ENCODE measurements at regions not wholly inside any gene's neighbourhood (a gene's known extent, or its start where the extent isn't known, plus 50 kb on each side); places are given as distances from the start of the nearest gene placed in this dataset.
"Not testable (repeated sequence)": the region's sequence is repeated elsewhere in the genome, so short reads cannot be mapped to it uniquely, and the experiment has no call there.

GRCh38 chr5:5751498-5751897, 329.0 kb downstream of the ICE1 start:
- no peaks in the 10 kb centered on the region for H3K4me1 Mint-ChIP-seq
- no peaks in the 10 kb centered on the region for H3K27me3 Mint-ChIP-seq
- no peak overlapping the region for H3K27ac Mint-ChIP-seq
- no peaks in the 10 kb centered on the region for H3K9me3 Mint-ChIP-seq
- H3K4me3 Mint-ChIP-seq = no peak overlapping the region
- H3K36me3 Mint-ChIP-seq = no peaks in the 10 kb centered on the region

GRCh38 chr5:5741418-5741817, 318.9 kb downstream of the ICE1 start:
- Mint-ChIP-seq H3K27me3 (peaks cover 2% of the 10 kb centered on the region), H3K36me3 (no peaks in the 10 kb centered on the region), H3K4me3 (no peak overlapping the region), H3K9me3 (peaks cover 32% of the 10 kb centered on the region), H3K4me1 (no peaks in the 10 kb centered on the region), H3K27ac (no peak overlapping the region)

DNA sequence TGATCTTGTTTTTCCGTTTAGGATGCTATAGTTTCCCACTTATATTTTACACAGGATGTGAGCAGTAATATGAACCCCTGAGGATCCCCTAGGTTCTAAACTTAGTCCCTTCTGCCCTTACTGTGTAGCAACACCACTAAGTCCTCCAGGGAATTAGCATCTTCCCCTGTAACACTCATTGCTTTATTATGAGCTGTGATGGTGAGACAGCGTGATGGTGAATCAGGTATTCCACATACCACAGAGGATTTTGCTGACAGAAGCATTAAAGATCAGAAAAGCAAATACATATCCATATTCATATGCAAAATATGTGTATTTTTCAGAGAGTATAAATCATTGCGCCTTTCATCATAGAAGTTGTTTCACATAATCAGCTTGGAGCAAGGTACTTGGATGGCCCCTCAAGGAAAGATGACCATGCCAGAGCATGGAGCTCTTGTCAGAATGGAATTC, 317.0 kb downstream of the ICE1 start:
- H3K4me1 Mint-ChIP-seq = no peaks in the 10 kb centered on the region
- peaks cover 25% of the 10 kb centered on the region for H3K9me3 Mint-ChIP-seq
- H3K4me3 Mint-ChIP-seq = no peak overlapping the region
- H3K27ac Mint-ChIP-seq = no peak overlapping the region
- peaks cover 6% of the 10 kb centered on the region for H3K27me3 Mint-ChIP-seq
- H3K36me3 Mint-ChIP-seq = no peaks in the 10 kb centered on the region

GRCh38 chr5:5738797-5739489, 316.5 kb downstream of the ICE1 start:
- H3K36me3 Mint-ChIP-seq = no peaks in the 10 kb centered on the region
- H3K4me1 Mint-ChIP-seq = no peaks in the 10 kb centered on the region
- no peak overlapping the region for H3K4me3 Mint-ChIP-seq
- H3K9me3 Mint-ChIP-seq = peaks cover 22% of the 10 kb centered on the region
- H3K27ac Mint-ChIP-seq = no peak overlapping the region
- H3K27me3 Mint-ChIP-seq = peaks cover 6% of the 10 kb centered on the region

DNA sequence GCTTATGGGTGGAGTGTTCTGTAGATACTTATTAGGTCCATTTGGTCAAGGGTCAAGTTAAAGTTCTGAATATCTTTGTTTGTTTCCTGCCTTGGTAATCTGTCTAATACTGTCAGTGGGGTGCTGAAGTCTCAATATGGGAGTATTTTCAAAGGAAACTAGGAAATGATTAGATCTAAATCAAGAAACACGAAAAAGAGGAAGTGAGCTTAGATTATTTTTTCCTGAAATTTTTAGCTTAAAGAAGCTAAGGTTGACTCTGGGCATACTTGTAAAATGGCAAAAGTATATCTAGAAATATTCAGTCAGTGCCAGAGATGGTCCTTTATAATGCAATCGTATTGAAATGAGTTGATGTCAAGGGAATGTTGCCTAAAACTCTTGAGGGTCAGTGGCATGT, 313.5 kb downstream of the ICE1 start:
- no peak overlapping the region for H3K4me3 Mint-ChIP-seq
- H3K4me1 Mint-ChIP-seq = no peaks in the 10 kb centered on the region
- H3K27me3 Mint-ChIP-seq = peaks cover 4% of the 10 kb centered on the region
- H3K36me3 Mint-ChIP-seq = no peaks in the 10 kb centered on the region
- H3K9me3 Mint-ChIP-seq = peaks cover 10% of the 10 kb centered on the region
- no peak overlapping the region for H3K27ac Mint-ChIP-seq

DNA sequence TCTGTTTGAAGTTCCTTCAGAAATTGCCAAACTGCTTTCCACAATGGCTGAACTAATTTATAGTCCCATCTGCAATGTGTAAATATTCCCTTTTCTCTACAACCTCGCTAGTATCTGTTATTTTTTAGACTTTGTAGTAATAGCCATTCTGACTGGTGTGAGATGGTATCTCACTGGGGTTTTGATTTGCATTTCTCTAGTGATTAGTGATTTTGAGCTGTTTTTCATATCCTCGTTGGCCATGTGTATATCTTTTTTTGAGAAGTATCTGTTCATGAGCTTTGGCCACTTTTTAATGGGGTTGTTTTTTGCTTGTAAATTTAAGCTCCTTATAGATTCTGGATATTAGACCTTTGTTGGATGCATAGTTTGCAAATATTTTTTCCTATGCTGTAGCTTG, 310.6 kb downstream of the ICE1 start:
- not testable (repeated sequence) for H3K4me3 Mint-ChIP-seq, H3K27me3 Mint-ChIP-seq, H3K4me1 Mint-ChIP-seq, H3K36me3 Mint-ChIP-seq, H3K27ac Mint-ChIP-seq, H3K9me3 Mint-ChIP-seq

DNA sequence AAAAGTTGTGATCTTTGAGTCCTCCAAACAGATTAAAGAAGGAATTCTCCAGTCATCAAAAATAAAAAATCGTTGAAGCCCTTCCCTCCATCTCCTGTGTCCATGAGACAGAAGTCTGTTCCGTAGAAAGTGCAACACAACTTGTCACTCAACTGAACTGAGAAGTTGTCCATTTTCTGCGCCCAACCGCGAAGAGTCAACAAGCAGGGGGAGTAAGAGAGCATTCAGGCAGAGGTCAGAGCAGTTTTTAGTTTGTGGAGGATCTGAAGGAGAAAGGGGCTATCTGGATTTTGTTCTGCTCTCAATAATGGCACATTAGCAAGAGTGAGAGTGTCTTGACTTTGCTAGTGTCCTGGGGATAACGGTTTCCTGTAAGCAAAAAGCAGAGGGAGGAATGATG, 303.9 kb downstream of the ICE1 start:
- no peaks in the 10 kb centered on the region for H3K4me1 Mint-ChIP-seq
- H3K27ac Mint-ChIP-seq = no peak overlapping the region
- H3K36me3 Mint-ChIP-seq = no peaks in the 10 kb centered on the region
- no peak overlapping the region for H3K4me3 Mint-ChIP-seq
- peaks cover 2% of the 10 kb centered on the region for H3K27me3 Mint-ChIP-seq
- no peaks in the 10 kb centered on the region for H3K9me3 Mint-ChIP-seq

- Mint-ChIP-seq H3K4me1 (no peaks in the 10 kb centered on the region), H3K9me3 (no peaks in the 10 kb centered on the region), H3K36me3 (no peaks in the 10 kb centered on the region), H3K4me3 (no peak overlapping the region), H3K27me3 (peaks cover 2% of the 10 kb centered on the region), H3K27ac (no peak overlapping the region)
Measured at GRCh38 chr5:5721881-5722280, 299.4 kb downstream of the ICE1 start.

DNA sequence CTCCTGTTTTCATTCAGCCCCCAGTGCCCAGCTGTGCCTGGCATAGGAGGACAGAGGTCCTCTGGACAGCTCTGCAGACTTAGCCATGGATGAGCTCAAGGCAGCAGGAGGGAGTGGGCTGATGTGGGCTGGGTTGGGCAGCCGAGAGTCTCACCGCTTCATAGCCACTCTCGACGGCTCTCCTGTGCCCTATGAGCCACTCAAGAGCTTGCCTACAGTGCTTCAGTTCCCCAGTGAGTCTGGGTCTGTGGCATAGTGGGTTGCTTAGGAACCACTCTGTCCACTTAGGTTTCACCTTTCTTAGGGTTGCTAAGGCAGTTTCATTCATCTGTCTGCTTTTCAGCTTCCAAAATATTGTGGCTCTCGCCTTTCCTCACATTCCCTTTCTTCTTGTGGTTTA, 296.8 kb downstream of the ICE1 start:
- no peaks in the 10 kb centered on the region for H3K4me1 Mint-ChIP-seq
- no peaks in the 10 kb centered on the region for H3K36me3 Mint-ChIP-seq
- H3K27ac Mint-ChIP-seq = no peak overlapping the region
- no peaks in the 10 kb centered on the region for H3K27me3 Mint-ChIP-seq
- no peak overlapping the region for H3K4me3 Mint-ChIP-seq
- no peaks in the 10 kb centered on the region for H3K9me3 Mint-ChIP-seq

DNA sequence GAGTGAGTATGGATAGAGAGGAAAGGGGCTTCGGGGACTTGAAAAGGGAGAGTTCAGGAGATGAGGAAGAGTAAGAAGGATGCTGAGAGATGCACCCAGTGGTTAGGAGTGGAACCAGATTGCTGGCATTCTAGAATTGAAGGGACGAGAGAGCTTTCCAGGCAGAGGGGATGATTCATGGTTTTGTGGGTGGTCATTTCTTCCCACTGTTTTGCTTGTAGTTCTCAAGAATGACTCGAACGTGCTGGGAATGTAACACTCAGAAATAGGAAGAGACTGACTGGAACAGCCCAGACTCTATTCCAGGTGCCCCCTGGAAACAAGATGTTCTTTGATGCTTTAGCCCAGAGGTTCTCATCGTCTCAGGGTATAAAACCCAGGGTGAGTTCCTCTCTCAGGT, 294.2 kb downstream of the ICE1 start:
- Mint-ChIP-seq H3K27ac (no peak overlapping the region), H3K36me3 (no peaks in the 10 kb centered on the region), H3K4me1 (no peaks in the 10 kb centered on the region), H3K4me3 (no peak overlapping the region), H3K27me3 (no peaks in the 10 kb centered on the region), H3K9me3 (no peaks in the 10 kb centered on the region)

GRCh38 chr5:5711592-5711991, 289.1 kb downstream of the ICE1 start:
- Mint-ChIP-seq H3K36me3 (no peaks in the 10 kb centered on the region), H3K4me1 (no peaks in the 10 kb centered on the region), H3K27me3 (peaks cover 1% of the 10 kb centered on the region), H3K9me3 (no peaks in the 10 kb centered on the region), H3K4me3 (no peak overlapping the region), H3K27ac (no peak overlapping the region)

GRCh38 chr5:5711112-5711511, 288.6 kb downstream of the ICE1 start:
- H3K4me1 Mint-ChIP-seq = no peaks in the 10 kb centered on the region
- peaks cover 1% of the 10 kb centered on the region for H3K27me3 Mint-ChIP-seq
- H3K4me3 Mint-ChIP-seq = no peak overlapping the region
- H3K36me3 Mint-ChIP-seq = no peaks in the 10 kb centered on the region
- no peak overlapping the region for H3K27ac Mint-ChIP-seq
- H3K9me3 Mint-ChIP-seq = no peaks in the 10 kb centered on the region

GRCh38 chr5:5710471-5710870, 288.0 kb downstream of the ICE1 start:
- Mint-ChIP-seq H3K9me3 (no peaks in the 10 kb centered on the region), H3K36me3 (no peaks in the 10 kb centered on the region), H3K4me3 (no peak overlapping the region), H3K4me1 (no peaks in the 10 kb centered on the region), H3K27me3 (peaks cover 1% of the 10 kb centered on the region), H3K27ac (no peak overlapping the region)

DNA sequence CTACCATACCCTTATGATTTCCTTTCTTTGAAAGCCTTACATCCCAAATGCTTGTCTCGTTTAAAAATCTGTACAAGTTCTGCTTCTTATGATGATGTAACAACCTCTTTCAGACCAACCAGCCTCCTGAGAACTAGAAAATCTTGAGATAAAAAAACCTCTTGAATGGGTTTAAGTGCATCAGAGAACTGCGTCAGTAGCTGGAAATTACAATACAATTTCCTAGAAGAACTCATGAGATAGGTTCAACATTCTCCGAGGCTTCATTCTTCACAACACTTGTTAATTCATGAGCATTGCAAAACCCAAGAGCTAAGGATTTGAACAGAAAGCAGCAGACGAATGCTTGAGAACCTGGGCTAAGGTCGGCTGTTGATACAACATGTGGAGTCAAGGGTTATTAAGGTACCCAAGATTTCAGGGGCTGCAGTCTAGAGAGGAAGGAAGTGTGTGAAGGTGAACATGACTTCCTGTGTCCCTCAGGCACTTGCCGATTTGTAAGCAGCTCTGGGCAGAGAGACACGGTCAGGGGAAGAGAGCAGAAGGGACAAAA, 286.0 kb downstream of the ICE1 start:
- no peak overlapping the region for H3K27ac Mint-ChIP-seq
- no peaks in the 10 kb centered on the region for H3K4me1 Mint-ChIP-seq
- no peak overlapping the region for H3K4me3 Mint-ChIP-seq
- peaks cover 3% of the 10 kb centered on the region for H3K27me3 Mint-ChIP-seq
- no peaks in the 10 kb centered on the region for H3K36me3 Mint-ChIP-seq
- H3K9me3 Mint-ChIP-seq = no peaks in the 10 kb centered on the region

DNA sequence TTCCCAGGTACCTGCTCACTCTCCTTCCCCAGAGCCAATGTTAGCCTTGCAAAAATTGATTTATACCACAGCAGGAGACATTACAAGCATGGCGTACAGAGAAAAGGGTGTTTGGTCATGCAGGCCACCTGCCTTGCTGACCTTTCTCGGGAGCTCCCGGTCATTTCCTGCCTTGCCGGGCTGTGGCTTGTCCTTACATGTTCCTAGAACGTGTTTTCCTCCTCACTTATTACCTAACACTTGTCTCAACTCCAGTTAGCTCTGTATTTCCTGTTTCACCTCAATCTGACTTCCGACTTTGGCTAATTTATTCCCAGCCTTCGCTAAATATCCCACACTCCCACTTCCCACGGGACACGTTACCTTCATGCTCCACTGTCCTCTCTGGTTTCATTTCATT, 282.5 kb downstream of the ICE1 start:
- no peak overlapping the region for H3K27ac Mint-ChIP-seq
- H3K36me3 Mint-ChIP-seq = no peaks in the 10 kb centered on the region
- no peaks in the 10 kb centered on the region for H3K4me1 Mint-ChIP-seq
- no peaks in the 10 kb centered on the region for H3K9me3 Mint-ChIP-seq
- H3K4me3 Mint-ChIP-seq = no peak overlapping the region
- peaks cover 4% of the 10 kb centered on the region for H3K27me3 Mint-ChIP-seq

- no peaks in the 10 kb centered on the region for H3K4me1 Mint-ChIP-seq
- peaks cover 4% of the 10 kb centered on the region for H3K27me3 Mint-ChIP-seq
- H3K36me3 Mint-ChIP-seq = no peaks in the 10 kb centered on the region
- H3K9me3 Mint-ChIP-seq = no peaks in the 10 kb centered on the region
- no peak overlapping the region for H3K27ac Mint-ChIP-seq
- H3K4me3 Mint-ChIP-seq = no peak overlapping the region
Measured at GRCh38 chr5:5704352-5704751, 281.9 kb downstream of the ICE1 start.

- Mint-ChIP-seq H3K4me3 (no peak overlapping the region), H3K27ac (no peak overlapping the region), H3K4me1 (no peaks in the 10 kb centered on the region), H3K36me3 (no peaks in the 10 kb centered on the region), H3K27me3 (peaks cover 4% of the 10 kb centered on the region), H3K9me3 (no peaks in the 10 kb centered on the region)
Measured at GRCh38 chr5:5702934-5703333, 280.5 kb downstream of the ICE1 start.
